ENCODE measurements at regions not wholly inside any gene's neighbourhood (a gene's known extent, or its start where the extent isn't known, plus 50 kb on each side); places are given as distances from the start of the nearest gene placed in this dataset.

- no peak overlapping the region for H3K4me3 ChIP-seq (ENCODE audit: low read length)
- no peak for TF ChIP-seq ZNF274 (IDR thresholded peaks at IDR 0.05; ENCODE audit: low read depth, low read length)
Observed at GRCh38 chr6:11366934-11367637, 134.6 kb upstream of the NEDD9 start.

GRCh38 chr6:11366183-11366933 lies 133.9 kb upstream of the NEDD9 start:
- peak overlapping the region; percentile 44; the same call in 1 of the 2 replicates for H3K4me3 ChIP-seq (ENCODE audit: low read length)
- no peak for TF ChIP-seq ZNF274 (IDR thresholded peaks at IDR 0.05; ENCODE audit: low read depth, low read length)

GRCh38 chr6:11364971-11365397 lies 132.5 kb upstream of the NEDD9 start:
- TF ChIP-seq ZNF274 (IDR thresholded peaks at IDR 0.05; ENCODE audit: low read depth, low read length): no peak
- no peak overlapping the region for H3K4me3 ChIP-seq (ENCODE audit: low read length)

- no peak for TF ChIP-seq ZNF274 (IDR thresholded peaks at IDR 0.05; ENCODE audit: low read depth, low read length)
Observed at GRCh38 chr6:11363881-11364576, 131.6 kb upstream of the NEDD9 start.

GRCh38 chr6:11362564-11362963 lies 130.1 kb upstream of the NEDD9 start:
- no peak for TF ChIP-seq ZNF274 (IDR thresholded peaks at IDR 0.05; ENCODE audit: low read depth, low read length)
- H3K4me3 ChIP-seq (ENCODE audit: low read length): no peak overlapping the region

More at GRCh38 chr6:11363881-11364576, 131.6 kb upstream of the NEDD9 start:
- H3K4me3 ChIP-seq (ENCODE audit: low read length): no peak overlapping the region

- no peak for TF ChIP-seq ZNF274 (IDR thresholded peaks at IDR 0.05; ENCODE audit: low read depth, low read length)
Observed at GRCh38 chr6:11358904-11359830, 126.7 kb upstream of the NEDD9 start.

GRCh38 chr6:11357285-11357684 lies 124.8 kb upstream of the NEDD9 start:
- H3K4me3 ChIP-seq (ENCODE audit: low read length): no peak overlapping the region
- no peak for TF ChIP-seq ZNF274 (IDR thresholded peaks at IDR 0.05; ENCODE audit: low read depth, low read length)

More at GRCh38 chr6:11358904-11359830, 126.7 kb upstream of the NEDD9 start:
- H3K4me3 ChIP-seq (ENCODE audit: low read length): no peak overlapping the region

GRCh38 chr6:11356404-11357155 lies 124.1 kb upstream of the NEDD9 start:
- no peak for TF ChIP-seq ZNF274 (IDR thresholded peaks at IDR 0.05; ENCODE audit: low read depth, low read length)
- H3K4me3 ChIP-seq (ENCODE audit: low read length): no peak overlapping the region

GRCh38 chr6:11353921-11354389 lies 121.5 kb upstream of the NEDD9 start:
- no peak overlapping the region for H3K4me3 ChIP-seq (ENCODE audit: low read length)

GRCh38 chr6:11350294-11350693 lies 117.8 kb upstream of the NEDD9 start:
- no peak overlapping the region for H3K4me3 ChIP-seq (ENCODE audit: low read length)
- no peak for TF ChIP-seq ZNF274 (IDR thresholded peaks at IDR 0.05; ENCODE audit: low read depth, low read length)

More at GRCh38 chr6:11353921-11354389, 121.5 kb upstream of the NEDD9 start:
- no peak for TF ChIP-seq ZNF274 (IDR thresholded peaks at IDR 0.05; ENCODE audit: low read depth, low read length)

- TF ChIP-seq ZNF274 (IDR thresholded peaks at IDR 0.05; ENCODE audit: low read depth, low read length): no peak
- H3K4me3 ChIP-seq (ENCODE audit: low read length): no peak overlapping the region
Observed at GRCh38 chr6:11349880-11350279, 117.4 kb upstream of the NEDD9 start.

- no peak for TF ChIP-seq ZNF274 (IDR thresholded peaks at IDR 0.05; ENCODE audit: low read depth, low read length)
- H3K4me3 ChIP-seq (ENCODE audit: low read length): no peak overlapping the region
Observed at GRCh38 chr6:11346516-11346915, 114.0 kb upstream of the NEDD9 start.

GRCh38 chr6:11345536-11345935 lies 113.1 kb upstream of the NEDD9 start:
- TF ChIP-seq ZNF274 (IDR thresholded peaks at IDR 0.05; ENCODE audit: low read depth, low read length): no peak

More at GRCh38 chr6:11345536-11345935, 113.1 kb upstream of the NEDD9 start:
- no peak overlapping the region for H3K4me3 ChIP-seq (ENCODE audit: low read length)
